HG03442 (cell line): ENCODE measurements at regions not wholly inside any gene's neighbourhood (a gene's known extent, or its start where the extent isn't known, plus 50 kb on each side); places are given as distances from the start of the nearest gene placed in this dataset.

Experiments used
- ATAC-seq: cut with Tn5 transposase; IDR thresholded peaks from one replicate; pipeline ENCODE4 v1.9.1; 2021; ENCODE audit warnings: mild to moderate bottlenecking, moderate library complexity; ENCODE audit not compliant: unreplicated experiment

DNA sequence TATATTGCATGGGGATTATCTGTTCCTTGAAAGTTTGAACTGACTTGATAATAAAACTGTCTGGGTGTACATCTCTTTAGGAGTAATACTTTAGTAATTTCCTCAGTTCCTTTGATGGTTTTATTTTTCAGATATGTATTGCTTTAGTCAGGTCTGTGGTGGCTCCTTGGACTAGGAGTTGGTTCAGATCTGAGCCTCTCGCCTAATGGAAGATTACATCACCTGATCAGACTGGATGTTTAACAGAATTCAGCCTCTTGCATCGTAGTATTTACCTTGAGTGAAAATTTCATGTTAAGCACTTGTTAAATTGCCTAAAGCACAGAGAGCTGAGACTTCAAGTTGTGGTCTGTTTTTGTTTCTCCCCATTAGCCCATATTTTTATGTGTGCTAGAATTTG lies 267.3 kb downstream of the MAP2K4 start:
- ATAC-seq: no peak

DNA sequence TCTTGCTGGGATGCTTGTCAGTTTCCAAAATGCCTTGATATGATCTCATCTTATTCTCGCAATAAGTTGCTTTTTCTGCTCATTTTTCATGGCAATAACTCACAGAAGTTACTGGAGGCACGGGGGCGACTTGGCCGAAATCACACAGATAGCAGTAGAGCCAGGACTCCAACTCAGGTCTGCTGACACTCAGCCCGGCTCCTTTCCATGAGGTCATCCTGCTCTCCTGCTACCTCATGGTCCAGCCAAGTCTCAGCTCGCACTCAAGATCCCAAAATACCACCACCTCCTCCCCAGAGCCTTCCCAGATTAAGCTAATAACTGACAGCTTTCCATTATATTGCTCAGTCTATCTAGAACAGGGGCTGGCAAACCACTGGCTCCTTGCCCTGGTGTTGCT lies 269.5 kb downstream of the MAP2K4 start:
- no peak for ATAC-seq

DNA sequence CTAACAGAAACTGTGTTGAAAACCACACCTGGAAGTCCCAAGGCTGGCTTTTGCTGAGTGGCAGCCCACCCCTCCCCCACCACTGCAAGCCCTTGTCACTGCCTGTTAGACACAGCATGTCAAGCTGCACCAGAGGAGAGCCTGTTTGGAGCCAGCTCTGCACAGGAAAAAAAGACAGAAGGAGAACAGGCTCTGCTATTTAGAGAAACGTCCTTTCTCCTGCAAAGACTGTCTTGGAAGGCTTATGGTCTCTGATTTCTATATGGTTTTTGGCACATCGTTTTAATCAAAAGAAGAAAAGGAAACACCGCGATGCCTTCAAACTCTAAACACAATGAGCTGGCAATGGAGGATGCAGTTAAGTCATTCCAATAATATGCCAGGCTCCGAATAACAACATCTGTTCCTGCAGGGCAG lies 275.5 kb downstream of the MAP2K4 start:
- no peak for ATAC-seq

DNA sequence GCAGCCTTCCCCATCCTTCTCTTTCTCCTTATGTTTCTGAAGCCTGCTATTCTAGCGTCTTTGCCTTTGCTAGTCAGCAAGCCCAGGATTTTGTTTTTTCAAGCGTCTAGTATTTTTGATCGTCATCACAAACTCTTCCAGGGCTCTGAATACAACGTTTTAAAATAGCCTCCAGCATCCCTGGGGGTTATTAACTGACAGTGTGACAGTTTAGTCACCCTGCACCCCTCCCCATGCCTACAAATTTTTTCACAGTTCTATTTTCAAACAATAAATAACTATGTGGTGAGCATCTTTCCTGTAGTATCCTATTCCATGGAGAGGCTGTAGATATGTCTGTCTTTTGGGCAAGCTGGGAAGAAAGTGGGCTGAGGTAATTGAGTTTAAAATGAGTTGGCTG lies 280.9 kb downstream of the MAP2K4 start:
- ATAC-seq: no peak

DNA sequence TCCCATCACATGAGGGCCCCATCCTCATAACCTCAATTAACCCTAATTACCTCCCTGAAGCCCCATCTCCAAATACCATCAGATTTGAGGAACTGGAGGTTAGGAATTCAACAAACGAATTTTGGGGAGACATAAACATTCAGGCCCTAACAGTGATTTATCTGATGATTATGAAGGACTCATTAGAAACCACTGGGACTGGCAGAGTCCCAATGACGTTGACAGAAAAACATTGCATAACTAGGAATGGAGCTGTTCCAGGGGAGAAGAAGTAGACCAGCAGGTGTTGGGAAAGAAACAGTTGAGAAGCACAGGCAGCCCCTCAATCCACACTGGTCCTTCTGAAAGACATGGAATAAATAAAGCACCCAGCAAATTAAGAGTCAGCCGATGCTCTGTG lies 282.0 kb downstream of the MAP2K4 start:
- no peak for ATAC-seq

DNA sequence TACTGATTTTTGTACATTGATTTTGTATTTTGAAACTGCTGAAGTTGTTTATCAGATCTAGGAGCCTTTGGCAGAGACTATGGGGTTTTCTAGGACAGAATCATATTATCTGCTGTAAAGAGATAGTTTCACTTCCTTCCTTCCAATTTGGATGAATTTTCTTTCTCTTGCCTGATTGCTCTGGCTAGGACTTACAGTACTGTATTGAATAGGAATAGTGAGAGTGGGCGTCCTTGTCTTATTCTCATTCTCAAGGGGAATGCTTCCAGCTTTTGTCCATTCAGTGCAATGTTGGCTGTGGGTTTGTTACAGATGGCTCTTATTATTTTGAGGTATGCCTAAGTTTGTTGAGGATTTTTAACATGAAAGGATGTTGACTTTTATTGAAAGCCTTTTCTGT lies 290.1 kb downstream of the MAP2K4 start:
- ATAC-seq: no peak

DNA sequence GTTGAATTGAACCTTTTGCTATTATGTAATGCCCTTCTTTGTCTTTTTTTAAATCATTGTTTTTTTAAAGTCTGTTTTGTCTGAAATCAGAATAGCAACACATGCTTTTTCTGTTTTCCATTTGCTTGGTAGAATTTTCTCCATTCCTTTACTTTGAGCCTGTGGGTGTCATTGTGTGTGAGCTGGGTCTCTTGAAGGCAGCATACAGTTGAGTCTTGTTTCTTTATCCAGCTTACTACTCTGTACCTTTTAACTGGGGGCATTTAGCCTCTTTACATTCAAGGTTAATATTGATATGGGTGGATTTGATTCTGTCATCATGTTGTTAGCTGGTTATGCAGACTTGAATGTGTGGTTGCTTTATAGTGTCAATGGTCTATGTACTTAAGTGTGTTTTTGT lies 292.0 kb downstream of the MAP2K4 start:
- no peak for ATAC-seq

DNA sequence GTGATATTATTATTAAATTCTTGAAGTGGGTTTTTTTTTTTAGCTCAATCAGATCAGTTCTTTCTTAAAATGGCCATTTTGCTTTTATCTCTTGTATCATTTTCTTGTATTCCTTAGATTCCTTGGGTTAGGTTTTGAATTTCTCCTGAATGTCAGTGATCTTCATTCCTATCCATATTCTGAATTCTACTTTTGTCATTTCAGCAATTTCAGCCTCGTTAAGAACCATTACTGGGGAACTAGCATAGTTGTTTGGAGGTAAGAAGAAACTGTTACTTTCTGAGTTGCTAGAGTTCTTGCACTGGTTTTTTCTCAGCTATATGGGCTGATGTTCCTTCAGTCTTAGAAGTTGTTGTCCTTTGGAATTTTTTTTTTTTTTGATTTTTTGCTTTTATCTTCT lies 293.1 kb downstream of the MAP2K4 start:
- no peak for ATAC-seq

DNA sequence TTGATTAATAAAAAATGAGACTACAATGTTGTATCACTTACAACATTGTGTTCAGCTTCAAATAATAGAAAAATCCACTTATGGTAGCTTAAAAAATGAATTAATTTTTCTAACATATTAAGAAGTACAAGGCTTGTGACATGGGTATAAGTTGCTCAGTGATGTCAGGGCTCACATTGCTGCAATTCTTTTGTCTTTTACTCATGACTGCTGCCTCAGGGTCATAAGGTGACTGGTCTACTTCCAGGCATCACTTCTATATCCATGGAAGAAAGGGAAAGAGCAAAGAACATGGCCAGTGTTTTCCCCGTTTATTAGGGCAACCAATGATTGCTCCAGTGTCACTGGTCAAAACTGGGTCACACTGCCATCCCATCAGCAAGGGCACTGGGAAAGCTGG lies 295.3 kb downstream of the MAP2K4 start:
- ATAC-seq: no peak

DNA sequence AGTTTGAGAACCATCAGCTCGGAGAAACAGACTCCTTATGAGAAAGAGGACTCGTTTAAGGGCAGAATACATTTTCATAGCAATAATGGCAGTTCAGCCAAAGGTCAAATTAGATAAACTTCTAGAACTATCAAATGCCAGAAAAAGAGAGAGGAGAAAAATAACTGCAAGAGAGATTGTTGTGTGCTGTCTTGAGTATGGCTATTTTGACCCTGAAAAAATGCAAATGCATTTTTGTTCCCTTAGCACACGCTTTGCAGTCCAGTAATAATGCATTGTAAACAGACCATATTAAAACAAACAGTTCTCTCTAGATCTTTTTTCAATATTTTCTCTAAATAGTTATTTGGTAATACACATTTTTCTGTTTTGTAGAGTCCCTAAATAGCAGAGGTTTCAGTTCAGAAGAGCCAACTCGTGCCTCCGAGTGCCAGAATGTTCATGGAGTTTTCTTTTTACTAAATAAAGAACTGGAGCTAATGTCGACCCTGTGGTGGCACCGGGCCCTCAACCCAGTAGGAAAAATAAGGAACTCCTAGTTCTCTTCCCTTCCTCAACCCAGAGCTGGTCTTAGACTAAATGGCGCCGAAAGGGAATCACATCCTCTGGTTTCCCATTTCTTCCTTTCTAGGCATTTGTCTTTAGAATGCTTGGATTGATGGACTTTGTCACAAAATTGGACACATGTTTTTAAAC lies 298.0 kb downstream of the MAP2K4 start:
- no peak for ATAC-seq

DNA sequence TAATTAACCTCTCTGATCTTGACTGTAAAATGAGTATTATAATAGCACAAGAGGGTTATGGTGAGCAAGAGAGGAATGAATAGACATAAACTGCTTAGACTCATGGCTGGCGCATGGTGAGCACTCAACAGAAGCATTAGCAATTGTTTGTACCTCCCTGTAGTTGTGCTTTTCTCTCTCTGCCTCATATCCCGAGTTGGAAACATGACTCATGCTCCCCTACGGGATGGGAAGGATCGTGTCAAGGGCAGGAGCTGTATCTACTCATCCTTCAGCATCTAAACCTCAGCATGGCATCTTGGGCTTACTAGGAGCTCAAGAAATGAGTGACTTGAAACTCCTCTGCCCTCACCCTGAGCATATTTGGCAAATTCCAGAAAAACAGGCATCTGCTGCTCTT lies 299.6 kb downstream of the MAP2K4 start:
- ATAC-seq: no peak

DNA sequence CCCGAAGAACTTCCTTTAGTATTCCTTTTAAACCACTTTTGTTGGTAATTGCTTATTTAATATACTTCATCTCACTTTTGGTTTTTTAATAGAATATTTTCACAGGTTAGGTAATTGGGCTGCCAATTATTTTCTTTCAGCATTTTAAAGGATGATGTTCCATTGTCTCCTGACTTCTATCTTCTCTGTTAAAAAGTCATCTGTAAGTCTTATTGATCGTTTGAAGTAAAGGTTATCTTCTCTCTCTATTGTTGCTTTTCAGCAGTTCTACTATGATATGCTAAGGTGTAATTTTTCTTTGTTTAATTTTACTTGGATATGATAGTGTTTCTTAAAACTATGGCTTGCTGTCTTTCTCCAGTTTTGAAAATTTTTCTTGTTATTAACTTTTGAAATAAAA lies 307.5 kb downstream of the MAP2K4 start:
- no peak for ATAC-seq

DNA sequence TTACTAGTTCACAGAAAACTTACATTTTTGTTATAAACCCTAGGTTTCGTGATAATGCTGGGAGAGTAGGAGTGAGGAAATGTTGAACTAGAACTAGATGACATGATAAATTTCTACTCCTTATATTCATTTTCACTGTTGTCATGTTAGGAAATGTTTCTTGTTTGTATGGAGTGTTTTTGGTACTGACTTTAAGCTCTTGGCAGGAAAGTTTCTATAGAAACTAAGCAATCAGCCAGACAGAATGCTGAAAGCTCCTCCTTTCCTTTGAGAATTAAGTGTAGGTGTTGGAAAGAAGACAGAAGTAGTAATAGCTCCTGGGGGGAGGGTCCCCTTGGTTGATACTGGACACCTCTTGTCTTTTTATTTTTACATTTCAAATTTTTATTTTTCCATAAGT lies 309.8 kb downstream of the MAP2K4 start:
- no peak for ATAC-seq

DNA sequence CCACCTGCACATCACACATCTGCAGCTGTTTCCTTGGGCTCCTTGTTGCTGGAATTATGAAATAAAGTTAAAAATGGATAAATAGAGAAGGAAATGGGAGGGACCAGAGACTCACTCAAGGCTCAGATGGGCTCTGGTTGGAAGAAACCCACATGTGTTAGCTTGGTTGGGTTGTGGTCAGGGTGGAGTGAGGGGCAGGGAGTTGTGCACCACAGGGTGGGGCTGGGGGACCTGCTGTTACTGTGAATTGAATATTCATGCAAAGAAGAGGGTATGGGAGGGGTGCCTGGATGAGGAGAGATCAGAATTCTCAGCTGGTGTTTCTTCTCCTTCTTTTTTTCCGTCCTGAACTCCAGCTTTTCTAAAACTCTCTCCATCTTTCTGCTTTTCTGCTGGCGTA lies 320.7 kb downstream of the MAP2K4 start:
- ATAC-seq: no peak

DNA sequence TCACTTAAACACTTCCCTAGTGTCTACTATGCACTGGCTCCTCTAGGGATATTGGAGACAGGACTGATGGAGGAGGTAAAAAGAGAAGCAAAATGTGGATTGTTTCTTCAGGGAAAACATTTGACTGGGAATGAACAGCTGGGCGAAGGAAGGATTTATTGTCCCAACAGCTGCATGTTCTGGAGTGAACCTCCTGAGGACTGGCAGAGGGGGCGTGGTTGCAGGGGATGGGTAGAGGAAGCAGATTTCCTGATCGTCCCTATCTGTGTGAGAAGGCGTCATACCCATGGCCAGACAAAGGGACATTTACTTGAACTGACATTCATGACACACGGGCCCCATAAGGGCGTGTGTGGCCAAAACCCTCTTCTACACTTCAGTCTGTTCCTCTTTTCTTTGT lies 321.5 kb downstream of the MAP2K4 start:
- no peak for ATAC-seq

DNA sequence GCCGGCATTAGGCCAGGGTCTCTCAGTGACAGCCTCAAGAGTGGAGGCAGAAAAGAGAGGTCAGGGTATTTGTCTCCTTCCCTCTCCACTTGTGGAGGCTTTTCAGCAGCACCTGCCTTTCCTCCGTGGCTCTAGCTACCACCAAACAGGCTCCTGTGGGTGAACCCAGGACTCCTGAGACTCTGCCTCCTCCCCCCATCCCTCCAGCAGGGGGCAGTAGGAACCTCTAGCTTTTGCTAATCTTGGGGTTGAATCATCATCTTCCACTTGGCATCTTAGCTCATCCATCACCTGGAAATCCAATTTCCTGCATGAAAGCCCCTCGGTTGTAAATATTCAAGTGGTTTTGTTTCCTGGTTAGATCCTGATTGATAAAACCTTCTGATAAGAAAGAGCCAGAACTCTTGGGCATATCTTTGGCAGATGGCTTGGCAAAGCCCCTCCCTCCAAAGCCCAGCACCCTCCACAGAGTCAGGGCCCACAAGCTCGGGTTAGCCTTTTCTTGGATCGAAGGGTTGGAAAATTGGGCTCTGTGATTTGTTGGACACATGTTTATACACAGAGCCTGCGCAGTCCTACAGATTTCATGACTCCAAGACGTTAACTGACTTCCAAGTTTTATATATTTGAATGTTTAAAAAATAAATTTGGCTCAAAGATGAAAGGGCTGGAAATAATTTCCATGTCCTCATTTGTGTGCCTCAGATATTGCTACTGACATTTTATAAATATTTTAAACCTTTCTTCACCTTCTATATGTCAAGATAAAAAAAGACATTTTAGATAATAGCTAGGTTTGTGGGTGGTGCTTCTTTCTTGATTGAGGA lies 322.1 kb downstream of the MAP2K4 start:
- no peak for ATAC-seq

DNA sequence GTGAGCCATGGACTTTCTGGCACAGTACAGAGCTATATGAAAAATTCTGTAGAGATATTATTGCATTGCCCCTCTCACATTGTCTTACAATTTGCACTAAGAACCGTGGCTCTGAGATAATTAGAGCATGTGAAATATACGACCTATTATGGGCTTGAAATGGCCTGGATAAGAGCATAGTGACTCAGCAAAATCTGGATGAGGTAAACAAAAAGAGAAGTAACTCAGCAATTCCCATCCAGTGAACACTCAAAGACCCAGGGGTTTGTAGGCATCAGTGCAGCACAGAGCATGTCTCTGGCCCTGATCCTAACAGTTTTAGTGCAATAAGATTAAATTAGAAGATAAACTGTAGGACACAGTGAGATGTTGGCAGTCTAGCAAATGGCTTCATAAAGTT lies 317.2 kb upstream of the MYOCD start:
- ATAC-seq: no peak

DNA sequence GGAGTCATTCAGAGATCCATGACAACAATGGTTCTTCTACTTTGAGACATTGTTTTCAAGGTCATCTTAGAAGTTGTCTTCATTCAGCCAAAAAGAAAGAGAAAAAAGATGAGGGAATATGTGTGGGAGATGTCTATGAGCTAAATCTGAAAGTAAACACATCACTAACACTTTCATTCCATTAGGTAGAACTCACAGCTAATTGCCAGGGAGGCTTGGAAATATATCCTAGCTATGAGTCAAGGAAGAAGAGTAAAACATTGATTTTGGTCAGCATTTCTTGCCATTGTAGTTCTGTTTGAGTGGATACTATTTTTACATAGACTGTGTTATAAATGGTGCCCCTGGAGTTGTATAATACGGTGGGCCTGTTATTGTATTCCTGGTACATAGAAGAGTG lies 316.4 kb upstream of the MYOCD start:
- no peak for ATAC-seq

DNA sequence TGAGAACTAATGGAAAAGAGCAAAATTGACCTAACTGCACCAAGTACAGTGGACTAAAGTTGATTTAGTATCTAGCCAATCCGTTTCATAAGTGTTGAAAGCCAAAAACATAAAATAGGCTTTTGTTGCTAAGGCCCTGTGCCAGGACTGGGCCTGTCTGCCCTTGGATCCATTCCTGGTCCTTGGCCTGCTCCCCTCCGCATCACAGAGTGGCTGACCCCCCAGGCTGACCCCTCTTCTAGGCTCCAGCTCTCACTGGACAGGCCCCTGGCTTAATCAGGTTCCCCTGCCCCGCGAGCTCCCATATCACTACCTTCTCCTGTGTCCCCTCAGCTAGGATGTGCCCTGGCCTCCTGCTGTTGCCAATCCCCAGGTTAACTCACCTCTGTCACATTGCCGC lies 313.6 kb upstream of the MYOCD start:
- no peak for ATAC-seq

DNA sequence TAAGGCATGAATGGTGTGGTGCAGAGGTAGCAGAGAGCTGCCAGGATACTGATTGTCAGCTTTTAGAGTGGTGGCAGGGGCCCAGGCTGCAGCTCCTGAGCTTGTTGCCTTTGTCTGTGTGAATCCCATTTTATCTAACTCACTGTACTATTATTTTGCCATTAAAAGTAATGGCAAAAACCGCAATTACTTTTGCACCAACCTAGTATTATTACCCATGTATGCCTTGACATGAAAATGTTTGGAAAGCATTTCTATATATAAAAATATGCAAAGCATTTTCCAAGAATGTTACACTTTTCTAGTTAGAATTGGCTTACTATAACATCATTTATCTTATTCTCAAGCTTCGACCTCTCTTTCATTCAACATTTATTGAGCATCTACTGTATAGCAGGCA lies 308.1 kb upstream of the MYOCD start:
- no peak for ATAC-seq

DNA sequence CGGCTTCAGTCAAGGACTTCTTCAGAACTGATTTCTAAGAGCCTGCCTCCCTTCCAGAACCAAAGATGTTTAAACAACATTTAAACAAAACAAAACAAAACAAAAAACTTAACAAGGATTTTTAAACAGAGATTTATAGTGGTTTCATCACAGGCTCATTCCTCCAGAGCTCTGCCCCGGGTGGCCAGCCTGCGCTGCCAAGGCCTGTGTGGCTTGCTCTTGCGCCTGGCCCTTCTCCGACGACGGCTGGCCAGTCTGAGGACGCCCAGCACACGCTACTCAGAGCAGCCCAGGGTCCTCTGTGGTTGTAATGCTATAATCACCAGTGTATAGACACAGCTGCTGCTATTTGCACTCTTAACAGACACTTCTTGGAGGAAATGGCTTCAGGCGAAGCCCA lies 307.2 kb upstream of the MYOCD start:
- no peak for ATAC-seq

DNA sequence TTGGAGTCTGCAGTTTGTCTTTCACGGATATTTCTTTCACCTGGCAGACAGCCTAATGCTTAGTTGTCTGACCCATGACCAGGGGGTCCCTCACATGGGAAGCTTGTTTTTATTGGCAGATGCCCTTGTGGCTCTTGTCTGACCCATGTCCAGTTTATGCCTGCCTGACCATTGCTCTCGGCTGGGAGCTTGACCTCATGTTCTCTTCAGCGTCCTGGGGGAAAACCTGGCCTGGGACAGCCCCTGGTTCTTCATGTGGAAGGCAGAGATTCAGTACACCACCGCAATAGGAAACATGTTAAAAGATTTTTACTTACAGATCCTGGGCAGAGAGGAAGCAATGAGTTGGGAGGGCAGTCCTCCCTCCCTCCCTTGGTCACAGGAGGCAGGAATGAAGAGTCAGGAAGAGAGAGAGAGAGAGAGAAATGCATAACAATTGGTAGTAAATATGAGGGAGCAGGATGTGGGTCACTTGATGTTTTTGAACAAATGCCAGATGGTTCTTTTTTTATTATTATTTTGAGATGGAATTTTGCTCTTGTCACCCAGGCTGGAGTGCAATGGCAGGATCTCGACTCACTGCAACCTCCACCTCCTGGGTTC lies 302.7 kb upstream of the MYOCD start:
- ATAC-seq: no peak
